ENCODE measurements at regions not wholly inside any gene's neighbourhood (a gene's known extent, or its start where the extent isn't known, plus 50 kb on each side); places are given as distances from the start of the nearest gene placed in this dataset.

GRCh38 chr4:84150177-84150576 is 348.9 kb downstream of the NKX6-1 start:
- peaks cover 0 to 8% (median 0%) of the 10 kb centered on the region in 4 donors for H3K27me3 ChIP-seq (ENCODE audit: control insufficient read depth in 4 of 4, insufficient read depth in 4 of 4, low read length in 3 of 4)
- no peak overlapping the region for H3K27ac ChIP-seq (ENCODE audit: low read depth in 1 of 2, low read length in 2 of 2)
- WGBS: 89% methylated on average over 1 of the region's 1 CpG
- no peaks in the 10 kb centered on the region for H3K9me3 ChIP-seq (ENCODE audit: control insufficient read depth in 4 of 4, low read length in 3 of 4)
- TF ChIP-seq RXRA (IDR thresholded peaks at IDR 0.05): no peak
- no peak for TF ChIP-seq HNF4A (conservative IDR thresholded peaks at IDR 0.05)
- no peaks in the 10 kb centered on the region for H3K4me1 ChIP-seq (ENCODE audit: control insufficient read depth in 4 of 4, insufficient read depth in 4 of 4, low read length in 3 of 4)
- no peak overlapping the region for H3K9ac ChIP-seq (ENCODE audit: low read depth in 1 of 2, low read length in 2 of 2)
- DNase-seq (ENCODE audit: low spot score): no peak
- H3K4me3 ChIP-seq (ENCODE audit: low read depth in 1 of 3, low read length in 3 of 3): no peak overlapping the region
- no peaks in the 10 kb centered on the region for H3K36me3 ChIP-seq (ENCODE audit: control insufficient read depth in 4 of 4, insufficient read depth in 3 of 4, low read depth in 1 of 4, low read length in 3 of 4)

DNA sequence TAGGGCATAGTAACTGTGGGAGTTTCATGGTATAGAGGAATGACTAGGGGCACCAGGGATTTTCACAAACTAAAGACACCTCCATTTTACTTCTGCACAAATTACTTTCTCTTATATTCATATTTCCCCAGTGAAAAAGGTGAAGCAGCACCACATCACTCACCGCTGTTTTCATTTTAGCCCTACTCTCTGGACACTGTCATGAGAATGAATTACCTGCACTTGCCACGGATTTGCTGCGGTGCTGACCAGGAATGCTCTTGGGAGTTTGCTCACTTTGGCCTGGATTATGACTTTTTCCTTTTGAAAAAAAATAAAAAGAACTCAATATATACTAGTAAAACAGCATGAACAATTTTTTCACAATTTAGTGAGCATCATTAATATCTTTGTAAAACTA is 351.3 kb downstream of the NKX6-1 start:
- whole genome bisulfite sequencing: 90% methylated on average over 3 of the region's 3 CpGs
- TF ChIP-seq, protein P1, sequence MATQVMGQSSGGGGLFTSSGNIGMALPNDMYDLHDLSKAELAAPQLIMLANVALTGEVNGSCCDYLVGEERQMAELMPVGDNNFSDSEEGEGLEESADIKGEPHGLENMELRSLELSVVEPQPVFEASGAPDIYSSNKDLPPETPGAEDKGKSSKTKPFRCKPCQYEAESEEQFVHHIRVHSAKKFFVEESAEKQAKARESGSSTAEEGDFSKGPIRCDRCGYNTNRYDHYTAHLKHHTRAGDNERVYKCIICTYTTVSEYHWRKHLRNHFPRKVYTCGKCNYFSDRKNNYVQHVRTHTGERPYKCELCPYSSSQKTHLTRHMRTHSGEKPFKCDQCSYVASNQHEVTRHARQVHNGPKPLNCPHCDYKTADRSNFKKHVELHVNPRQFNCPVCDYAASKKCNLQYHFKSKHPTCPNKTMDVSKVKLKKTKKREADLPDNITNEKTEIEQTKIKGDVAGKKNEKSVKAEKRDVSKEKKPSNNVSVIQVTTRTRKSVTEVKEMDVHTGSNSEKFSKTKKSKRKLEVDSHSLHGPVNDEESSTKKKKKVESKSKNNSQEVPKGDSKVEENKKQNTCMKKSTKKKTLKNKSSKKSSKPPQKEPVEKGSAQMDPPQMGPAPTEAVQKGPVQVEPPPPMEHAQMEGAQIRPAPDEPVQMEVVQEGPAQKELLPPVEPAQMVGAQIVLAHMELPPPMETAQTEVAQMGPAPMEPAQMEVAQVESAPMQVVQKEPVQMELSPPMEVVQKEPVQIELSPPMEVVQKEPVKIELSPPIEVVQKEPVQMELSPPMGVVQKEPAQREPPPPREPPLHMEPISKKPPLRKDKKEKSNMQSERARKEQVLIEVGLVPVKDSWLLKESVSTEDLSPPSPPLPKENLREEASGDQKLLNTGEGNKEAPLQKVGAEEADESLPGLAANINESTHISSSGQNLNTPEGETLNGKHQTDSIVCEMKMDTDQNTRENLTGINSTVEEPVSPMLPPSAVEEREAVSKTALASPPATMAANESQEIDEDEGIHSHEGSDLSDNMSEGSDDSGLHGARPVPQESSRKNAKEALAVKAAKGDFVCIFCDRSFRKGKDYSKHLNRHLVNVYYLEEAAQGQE (IDR thresholded peaks at IDR 0.05): no peak
- no peak for TF ChIP-seq ZBTB33 (IDR thresholded peaks at IDR 0.05)
- no peak for TF ChIP-seq ATF3 (IDR thresholded peaks at IDR 0.05)
- no peak for TF ChIP-seq FOXA2 (IDR thresholded peaks at IDR 0.05)
- no peak for TF ChIP-seq CTCF (IDR thresholded peaks at IDR 0.05; ENCODE audit: low read depth, low read length, missing input control)
- no peak for TF ChIP-seq NR2F2 (IDR thresholded peaks at IDR 0.05)
- no peak for TF ChIP-seq GABPA (IDR thresholded peaks at IDR 0.05 in 1 of 2, conservative IDR thresholded peaks at IDR 0.05 in 1 of 2)
- TF ChIP-seq EGR1 (IDR thresholded peaks at IDR 0.05; ENCODE audit: low read depth in 2 of 2): no peak
- TF ChIP-seq TAF1 (conservative IDR thresholded peaks at IDR 0.05): no peak
- no peak for TF ChIP-seq RAD21 (IDR thresholded peaks at IDR 0.05)

More for the DNA sequence above, 351.3 kb downstream of the NKX6-1 start:
- DNase-seq (ENCODE audit: low spot score): no peak
- no peak overlapping the region for H3K27ac ChIP-seq (ENCODE audit: low read depth in 1 of 2, low read length in 2 of 2)
- no peaks in the 10 kb centered on the region for H3K9me3 ChIP-seq (ENCODE audit: control insufficient read depth in 4 of 4, low read length in 3 of 4)
- peaks cover 0 to 2% (median 0%) of the 10 kb centered on the region in 4 donors for H3K27me3 ChIP-seq (ENCODE audit: control insufficient read depth in 4 of 4, insufficient read depth in 4 of 4, low read length in 3 of 4)
- no peak overlapping the region for H3K4me3 ChIP-seq (ENCODE audit: low read depth in 1 of 3, low read length in 3 of 3)
- no peak overlapping the region for H3K9ac ChIP-seq (ENCODE audit: low read depth in 1 of 2, low read length in 2 of 2)
- H3K36me3 ChIP-seq (ENCODE audit: control insufficient read depth in 4 of 4, insufficient read depth in 3 of 4, low read depth in 1 of 4, low read length in 3 of 4): no peaks in the 10 kb centered on the region
- no peaks in the 10 kb centered on the region for H3K4me1 ChIP-seq (ENCODE audit: control insufficient read depth in 4 of 4, insufficient read depth in 4 of 4, low read length in 3 of 4)
